ENCODE measurements at regions not wholly inside any gene's neighbourhood (a gene's known extent, or its start where the extent isn't known, plus 50 kb on each side); places are given as distances from the start of the nearest gene placed in this dataset.

DNA sequence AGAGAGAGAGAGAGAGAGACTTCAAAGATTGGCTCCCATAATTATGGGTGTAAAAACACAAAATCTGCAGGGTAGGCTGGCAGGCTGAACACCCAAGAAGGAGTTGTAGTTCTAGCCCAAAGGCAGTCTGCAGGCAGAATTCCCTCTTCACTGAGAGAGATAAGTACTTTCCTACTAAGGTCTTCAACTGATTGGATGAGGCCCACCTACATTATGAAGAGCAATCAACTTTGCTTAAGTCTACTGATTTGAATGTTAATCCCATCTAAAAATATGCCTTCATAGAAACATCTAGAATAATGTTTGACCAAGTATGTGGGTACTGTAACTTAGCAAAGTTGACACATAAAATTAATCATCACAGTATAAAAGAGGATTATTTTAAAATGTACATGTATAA lies 949.7 kb downstream of the HACE1 start:
- no peak overlapping the region for H3K27ac Mint-ChIP-seq
- CTCF ChIA-PET, result no interaction called here
- no peaks in the 10 kb centered on the region for H3K4me1 Mint-ChIP-seq (ENCODE audit: low read depth)
- H3K9me3 Mint-ChIP-seq, result peaks cover 2% of the 10 kb centered on the region
- no peaks in the 10 kb centered on the region for H3K27me3 Mint-ChIP-seq (ENCODE audit: low read depth)
- intact Hi-C loops (cut with micrococcal nuclease), result no loop called here
- H3K36me3 Mint-ChIP-seq (ENCODE audit: low read depth), result no peaks in the 10 kb centered on the region
- H3K4me3 Mint-ChIP-seq, result no peak overlapping the region
- no peak for DNase-seq

DNA sequence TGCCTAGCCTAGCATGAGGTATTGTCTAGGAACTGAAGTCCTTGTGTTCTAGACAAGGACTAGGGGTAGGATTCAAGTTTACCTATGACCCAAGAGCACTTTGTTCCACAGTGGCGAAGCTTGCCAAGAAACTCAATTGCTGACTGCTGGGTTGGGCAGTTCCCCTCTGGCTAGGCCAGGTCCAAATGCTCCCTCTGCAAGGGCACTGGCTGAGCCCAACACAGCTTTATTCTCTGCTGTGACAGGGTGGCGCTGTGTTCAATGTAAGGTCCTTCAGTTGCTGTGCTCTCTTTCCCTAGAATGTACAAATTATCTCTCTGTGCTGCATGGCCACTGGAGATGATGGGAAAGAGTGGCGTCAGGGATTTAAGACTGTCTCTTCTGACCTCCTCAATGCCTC lies 950.8 kb downstream of the HACE1 start:
- Mint-ChIP-seq H3K27me3 (ENCODE audit: low read depth) (no peaks in the 10 kb centered on the region), H3K9me3 (peaks cover 2% of the 10 kb centered on the region), H3K27ac (no peak overlapping the region), H3K4me1 (ENCODE audit: low read depth) (no peaks in the 10 kb centered on the region), H3K4me3 (no peak overlapping the region), H3K36me3 (ENCODE audit: low read depth) (no peaks in the 10 kb centered on the region)
- intact Hi-C loops (cut with micrococcal nuclease), result no loop called here
- no peak for DNase-seq
- CTCF ChIA-PET, result no interaction called here

DNA sequence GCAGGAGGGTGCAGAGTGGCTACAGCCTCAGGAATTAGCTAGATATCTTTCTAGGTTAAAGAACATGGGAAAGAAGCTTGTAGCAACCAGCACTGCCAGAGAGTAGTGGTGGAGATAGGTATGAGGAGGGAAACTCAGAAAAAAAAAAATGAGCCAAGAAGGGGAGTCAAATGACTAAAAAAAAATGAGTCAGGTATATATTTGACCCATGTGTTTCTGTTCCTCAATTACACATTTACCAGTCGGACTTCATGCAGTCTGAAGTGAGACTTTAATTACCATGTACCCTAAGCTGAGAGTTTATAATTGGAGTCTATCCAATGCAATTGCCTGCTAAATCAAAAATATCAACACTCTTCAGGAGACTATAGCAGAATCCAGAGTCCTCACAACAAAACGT lies 964.6 kb downstream of the HACE1 start:
- Mint-ChIP-seq H3K27me3 (ENCODE audit: low read depth) (no peaks in the 10 kb centered on the region), H3K27ac (no peak overlapping the region), H3K9me3 (peaks cover 1% of the 10 kb centered on the region), H3K4me1 (ENCODE audit: low read depth) (no peaks in the 10 kb centered on the region), H3K4me3 (no peak overlapping the region), H3K36me3 (ENCODE audit: low read depth) (no peaks in the 10 kb centered on the region)
- CTCF ChIA-PET, result no interaction called here
- no peak for DNase-seq
- intact Hi-C loops (cut with micrococcal nuclease), result no loop called here

DNA sequence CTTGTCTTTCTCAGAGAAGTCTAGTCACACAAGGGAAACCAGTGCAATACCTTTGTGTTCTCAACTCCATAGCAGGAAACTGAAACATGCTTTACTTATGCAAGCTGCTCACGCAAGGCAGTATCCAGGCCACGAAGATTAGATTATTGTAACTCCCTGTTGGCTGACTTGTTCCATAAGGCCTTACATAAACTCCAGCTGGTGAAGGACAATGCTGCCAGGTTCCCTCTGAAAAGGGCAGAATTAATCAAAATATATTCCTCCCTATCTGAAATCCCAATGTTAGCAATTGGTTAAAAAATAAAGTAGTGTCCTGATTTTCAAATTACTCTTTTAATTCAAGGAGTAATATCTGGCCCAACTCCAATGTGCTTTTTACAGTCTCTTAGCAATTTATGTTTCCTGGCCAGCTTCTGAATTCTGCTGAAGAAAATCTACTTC lies 966.6 kb downstream of the HACE1 start:
- DNase-seq, result no peak
- Mint-ChIP-seq H3K27ac (no peak overlapping the region), H3K4me1 (ENCODE audit: low read depth) (no peaks in the 10 kb centered on the region), H3K27me3 (ENCODE audit: low read depth) (no peaks in the 10 kb centered on the region), H3K36me3 (ENCODE audit: low read depth) (no peaks in the 10 kb centered on the region), H3K4me3 (no peak overlapping the region), H3K9me3 (peaks cover 1% of the 10 kb centered on the region)
- intact Hi-C loops (cut with micrococcal nuclease), result no loop called here
- CTCF ChIA-PET, result no interaction called here

DNA sequence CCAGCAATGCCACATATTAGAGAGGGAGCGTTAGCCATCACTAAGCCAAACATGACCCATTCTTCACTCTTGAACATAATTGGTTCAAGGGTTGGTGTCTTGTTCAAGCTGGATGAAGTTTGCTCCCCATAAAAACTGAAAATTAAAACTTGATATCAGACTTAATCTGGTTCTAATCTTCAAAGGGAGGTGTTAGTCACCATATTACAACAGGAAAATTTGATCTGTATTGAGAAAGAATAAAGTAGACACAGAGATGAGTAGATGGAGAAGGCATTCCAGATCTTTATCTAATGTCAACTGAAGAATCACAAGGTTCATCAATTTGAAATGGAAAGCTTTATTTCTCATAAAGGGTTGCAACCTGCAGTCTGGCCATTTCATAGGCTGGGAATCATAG lies 972.8 kb downstream of the HACE1 start:
- H3K27me3 Mint-ChIP-seq (ENCODE audit: low read depth), result no peaks in the 10 kb centered on the region
- CTCF ChIA-PET, result no interaction called here
- no peak overlapping the region for H3K4me3 Mint-ChIP-seq
- H3K27ac Mint-ChIP-seq, result no peak overlapping the region
- intact Hi-C loops (cut with micrococcal nuclease), result no loop called here
- H3K4me1 Mint-ChIP-seq (ENCODE audit: low read depth), result no peaks in the 10 kb centered on the region
- peaks cover 2% of the 10 kb centered on the region for H3K9me3 Mint-ChIP-seq
- H3K36me3 Mint-ChIP-seq (ENCODE audit: low read depth), result no peaks in the 10 kb centered on the region
- no peak for DNase-seq

DNA sequence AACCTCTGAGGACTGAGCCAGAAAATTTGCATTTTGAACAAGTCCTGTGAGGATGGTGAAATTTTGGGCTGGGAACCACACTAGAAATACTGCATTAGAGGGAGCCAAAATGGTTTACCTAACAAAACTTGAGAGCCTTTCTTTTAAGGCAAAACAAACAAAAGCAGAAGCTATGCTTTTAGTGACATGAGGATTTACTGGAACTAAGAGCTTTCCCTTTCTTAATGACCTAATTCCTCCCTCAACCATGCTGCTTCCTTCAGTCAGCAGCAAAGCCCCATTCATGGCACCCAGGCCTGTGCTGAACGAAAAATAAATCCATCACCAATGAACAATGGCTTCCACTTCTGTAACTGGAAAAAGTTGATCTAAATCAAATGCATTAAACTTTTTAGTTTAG lies 974.3 kb downstream of the HACE1 start:
- intact Hi-C loops (cut with micrococcal nuclease), result no loop called here

DNA sequence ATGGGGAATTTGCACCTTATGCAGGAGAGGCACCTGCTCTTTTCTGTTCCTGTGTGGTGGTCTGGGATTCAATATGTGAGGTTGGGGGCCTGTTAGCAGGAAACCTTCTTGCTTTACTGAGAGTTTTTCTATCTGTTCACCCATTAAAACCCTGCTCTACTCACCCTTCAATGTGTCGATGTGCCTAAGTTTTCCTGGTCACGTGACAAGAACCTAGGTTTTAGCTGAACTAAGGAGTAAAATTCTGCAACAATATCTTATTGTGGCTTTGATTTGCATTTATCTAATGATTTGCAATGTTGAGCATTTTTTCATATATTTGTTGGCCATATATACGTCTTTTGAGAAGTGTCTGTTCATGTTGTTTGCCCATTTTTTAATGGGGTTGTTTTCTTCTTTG lies 979.9 kb downstream of the HACE1 start:
- Mint-ChIP-seq H3K9me3 (peaks cover 4% of the 10 kb centered on the region), H3K36me3 (ENCODE audit: low read depth) (no peaks in the 10 kb centered on the region), H3K27me3 (ENCODE audit: low read depth) (no peaks in the 10 kb centered on the region), H3K27ac (no peak overlapping the region), H3K4me1 (ENCODE audit: low read depth) (no peaks in the 10 kb centered on the region), H3K4me3 (no peak overlapping the region)
- intact Hi-C loops (cut with micrococcal nuclease), result no loop called here
- CTCF ChIA-PET, result no interaction called here
- DNase-seq, result no peak

More for the DNA sequence above, 974.3 kb downstream of the HACE1 start:
- no peaks in the 10 kb centered on the region for H3K4me1 Mint-ChIP-seq (ENCODE audit: low read depth)
- DNase-seq, result no peak
- H3K9me3 Mint-ChIP-seq, result peaks cover 2% of the 10 kb centered on the region
- H3K27me3 Mint-ChIP-seq (ENCODE audit: low read depth), result no peaks in the 10 kb centered on the region
- H3K4me3 Mint-ChIP-seq, result no peak overlapping the region
- H3K36me3 Mint-ChIP-seq (ENCODE audit: low read depth), result no peaks in the 10 kb centered on the region
- H3K27ac Mint-ChIP-seq, result no peak overlapping the region
- CTCF ChIA-PET, result no interaction called here

DNA sequence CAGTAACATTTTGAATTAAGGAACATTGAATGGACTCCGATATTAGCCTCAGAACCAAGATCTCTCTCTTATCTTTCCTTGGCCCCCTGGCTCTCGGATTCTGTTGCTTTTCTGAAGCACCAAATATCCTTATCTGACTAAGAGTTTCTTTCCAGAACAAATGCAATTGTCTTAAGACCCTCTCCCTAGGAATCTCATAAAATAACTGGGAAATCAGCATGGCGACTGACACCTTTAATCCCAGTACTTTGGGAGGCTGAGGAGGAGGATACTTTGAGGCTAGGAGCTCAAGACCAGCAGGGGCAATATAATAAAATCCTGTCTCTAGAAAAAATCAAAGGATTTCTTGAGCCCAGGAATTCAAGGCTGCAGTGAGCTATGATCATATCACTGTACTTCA lies 984.5 kb downstream of the HACE1 start:
- Mint-ChIP-seq H3K27ac (no peak overlapping the region), H3K4me1 (ENCODE audit: low read depth) (no peaks in the 10 kb centered on the region), H3K36me3 (ENCODE audit: low read depth) (no peaks in the 10 kb centered on the region), H3K27me3 (ENCODE audit: low read depth) (no peaks in the 10 kb centered on the region), H3K9me3 (no peaks in the 10 kb centered on the region), H3K4me3 (no peak overlapping the region)
- intact Hi-C loops (cut with micrococcal nuclease), result no loop called here
- no peak for DNase-seq
- CTCF ChIA-PET, result no interaction called here

DNA sequence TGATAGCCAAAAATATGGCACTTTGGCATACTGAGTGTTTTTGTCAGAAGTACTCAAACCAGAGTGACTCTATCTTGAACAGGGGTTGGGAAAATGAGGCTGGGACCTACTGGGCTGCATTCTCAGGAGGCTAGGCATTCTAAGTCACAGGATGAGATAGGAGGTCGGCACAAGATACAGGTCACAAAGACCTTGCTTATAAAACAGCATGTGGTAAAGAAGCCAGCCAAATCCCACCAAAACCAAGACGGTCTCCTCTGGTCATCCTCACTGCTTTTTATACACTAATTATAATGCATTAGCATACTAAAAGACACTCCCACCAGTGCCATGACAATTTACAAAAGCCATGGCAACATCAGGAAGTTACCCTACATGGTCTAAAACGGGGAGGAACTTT lies 985.1 kb downstream of the HACE1 start:
- no peaks in the 10 kb centered on the region for H3K9me3 Mint-ChIP-seq
- no peak overlapping the region for H3K27ac Mint-ChIP-seq
- no peak for DNase-seq
- CTCF ChIA-PET, result no interaction called here
- no peaks in the 10 kb centered on the region for H3K4me1 Mint-ChIP-seq (ENCODE audit: low read depth)
- intact Hi-C loops (cut with micrococcal nuclease), result no loop called here
- no peaks in the 10 kb centered on the region for H3K36me3 Mint-ChIP-seq (ENCODE audit: low read depth)
- no peaks in the 10 kb centered on the region for H3K27me3 Mint-ChIP-seq (ENCODE audit: low read depth)
- H3K4me3 Mint-ChIP-seq, result no peak overlapping the region

DNA sequence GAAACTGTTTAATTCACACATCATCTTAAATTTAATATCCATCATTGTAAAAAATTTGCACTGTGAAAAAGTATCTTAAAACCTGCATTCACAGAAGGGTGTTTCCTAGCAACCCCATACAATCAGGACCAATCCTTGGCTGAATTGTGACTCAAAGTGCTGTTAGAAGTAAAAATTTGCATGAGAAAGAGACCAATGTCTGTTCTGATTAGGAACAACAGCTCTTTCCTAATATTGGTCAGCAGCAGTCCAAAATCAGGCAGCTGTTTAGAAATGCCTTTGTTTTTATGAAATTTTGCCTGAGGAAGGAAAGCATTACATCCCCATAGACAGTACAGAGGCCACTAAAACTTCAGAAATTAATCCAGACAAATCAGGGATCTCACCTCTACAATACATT lies 987.0 kb downstream of the HACE1 start:
- H3K4me1 Mint-ChIP-seq (ENCODE audit: low read depth), result no peaks in the 10 kb centered on the region
- no peak for DNase-seq
- intact Hi-C loops (cut with micrococcal nuclease), result no loop called here
- H3K9me3 Mint-ChIP-seq, result no peaks in the 10 kb centered on the region
- CTCF ChIA-PET, result no interaction called here
- no peaks in the 10 kb centered on the region for H3K36me3 Mint-ChIP-seq (ENCODE audit: low read depth)
- no peaks in the 10 kb centered on the region for H3K27me3 Mint-ChIP-seq (ENCODE audit: low read depth)
- H3K4me3 Mint-ChIP-seq, result no peak overlapping the region
- H3K27ac Mint-ChIP-seq, result no peak overlapping the region

DNA sequence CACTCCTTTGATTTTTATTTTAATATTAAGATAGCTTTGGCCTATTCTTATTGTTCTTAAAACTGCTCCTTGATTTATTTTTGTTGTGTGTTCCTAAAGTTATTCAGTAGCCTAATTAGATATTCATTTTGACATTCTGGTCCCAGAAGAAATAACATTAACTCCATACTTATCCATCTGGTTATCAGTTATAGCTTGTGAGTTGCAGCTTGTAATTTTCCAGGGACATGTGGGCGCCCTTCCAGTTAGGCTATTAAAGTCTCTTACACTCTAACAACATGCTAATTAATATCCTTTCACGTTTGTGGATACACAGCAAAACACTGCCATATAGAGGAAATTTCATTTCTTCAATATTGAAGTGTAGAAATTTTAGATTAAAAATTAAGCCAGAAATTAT lies 987.5 kb downstream of the HACE1 start:
- no peak overlapping the region for H3K27ac Mint-ChIP-seq
- H3K27me3 Mint-ChIP-seq (ENCODE audit: low read depth), result no peaks in the 10 kb centered on the region
- H3K9me3 Mint-ChIP-seq, result no peaks in the 10 kb centered on the region
- H3K36me3 Mint-ChIP-seq (ENCODE audit: low read depth), result no peaks in the 10 kb centered on the region
- no peak overlapping the region for H3K4me3 Mint-ChIP-seq
- intact Hi-C loops (cut with micrococcal nuclease), result no loop called here
- no peak for DNase-seq
- H3K4me1 Mint-ChIP-seq (ENCODE audit: low read depth), result no peaks in the 10 kb centered on the region
- CTCF ChIA-PET, result no interaction called here

DNA sequence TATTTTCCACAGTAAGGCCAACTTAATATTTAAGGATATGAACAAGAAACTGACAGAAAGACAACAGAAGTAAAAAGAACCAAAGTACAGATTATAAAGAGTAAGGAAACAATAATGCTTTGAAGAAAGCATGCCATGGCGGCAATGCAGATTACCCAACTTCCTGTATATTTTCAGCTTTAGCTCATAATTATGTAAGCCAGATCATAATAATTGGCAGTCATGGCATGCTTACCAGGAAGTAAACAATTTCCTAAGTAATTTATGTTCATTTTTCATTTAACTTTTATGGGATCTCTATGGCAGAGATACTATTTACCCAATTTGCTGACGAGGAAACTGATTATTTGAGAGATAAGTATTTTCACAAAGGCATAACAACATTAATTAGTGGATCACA lies 988.7 kb downstream of the HACE1 start:
- H3K27me3 Mint-ChIP-seq (ENCODE audit: low read depth), result no peaks in the 10 kb centered on the region
- CTCF ChIA-PET, result no interaction called here
- intact Hi-C loops (cut with micrococcal nuclease), result no loop called here
- DNase-seq, result no peak
- H3K9me3 Mint-ChIP-seq, result no peaks in the 10 kb centered on the region
- H3K4me3 Mint-ChIP-seq, result no peak overlapping the region
- H3K27ac Mint-ChIP-seq, result no peak overlapping the region
- H3K4me1 Mint-ChIP-seq (ENCODE audit: low read depth), result no peaks in the 10 kb centered on the region
- no peaks in the 10 kb centered on the region for H3K36me3 Mint-ChIP-seq (ENCODE audit: low read depth)

DNA sequence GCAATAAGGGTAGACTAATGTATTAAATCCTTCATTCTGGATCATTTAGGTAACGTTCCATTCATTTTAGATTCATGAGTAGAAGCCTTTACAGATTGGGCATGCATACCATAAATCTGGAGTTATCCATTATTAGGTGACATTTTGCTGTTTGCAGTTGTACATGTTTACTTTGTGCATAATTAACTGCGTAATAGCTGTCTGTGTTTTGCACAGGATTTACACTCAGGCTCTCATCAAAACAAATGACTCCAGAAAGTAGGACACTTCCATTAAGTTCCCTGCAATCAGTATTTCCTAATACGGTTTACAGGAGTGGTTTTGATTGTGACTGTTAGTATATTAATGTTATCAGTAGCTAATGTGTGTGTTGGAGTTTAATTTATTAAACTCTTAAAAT lies 997.4 kb downstream of the HACE1 start:
- Mint-ChIP-seq H3K27me3 (ENCODE audit: low read depth) (no peaks in the 10 kb centered on the region), H3K9me3 (no peaks in the 10 kb centered on the region), H3K27ac (no peak overlapping the region), H3K36me3 (ENCODE audit: low read depth) (no peaks in the 10 kb centered on the region), H3K4me1 (ENCODE audit: low read depth) (no peaks in the 10 kb centered on the region), H3K4me3 (no peak overlapping the region)
- CTCF ChIA-PET, result no interaction called here
- no peak for DNase-seq
- intact Hi-C loops (cut with micrococcal nuclease), result no loop called here

DNA sequence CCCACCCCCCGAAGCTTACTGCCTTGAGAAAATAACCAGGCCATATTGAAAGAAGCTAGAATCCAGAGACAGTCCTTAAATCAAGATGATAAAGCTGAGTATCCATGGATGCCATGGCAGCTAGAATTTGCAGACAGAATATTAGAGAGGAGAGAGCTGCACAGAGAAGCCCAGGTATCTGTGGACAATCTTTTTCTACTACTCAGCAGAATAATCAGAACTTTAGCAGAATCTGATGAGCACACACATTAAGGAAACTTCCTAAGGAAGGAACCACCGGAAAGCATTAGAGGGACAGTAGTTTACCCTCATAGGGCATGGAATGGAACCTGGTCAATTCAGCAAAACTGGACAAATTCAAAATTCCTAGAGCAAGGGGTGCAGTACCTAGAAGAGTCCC lies 1001.7 kb downstream of the HACE1 start:
- H3K9me3 Mint-ChIP-seq, result no peaks in the 10 kb centered on the region
- CTCF ChIA-PET, result no interaction called here
- H3K27ac Mint-ChIP-seq, result no peak overlapping the region
- H3K4me1 Mint-ChIP-seq (ENCODE audit: low read depth), result no peaks in the 10 kb centered on the region
- no peak for DNase-seq
- no peaks in the 10 kb centered on the region for H3K27me3 Mint-ChIP-seq (ENCODE audit: low read depth)
- H3K4me3 Mint-ChIP-seq, result no peak overlapping the region
- intact Hi-C loops (cut with micrococcal nuclease), result no loop called here
- H3K36me3 Mint-ChIP-seq (ENCODE audit: low read depth), result no peaks in the 10 kb centered on the region
